Amniotic stem cell (primary cell): ENCODE measurements at regions not wholly inside any gene's neighbourhood (a gene's known extent, or its start where the extent isn't known, plus 50 kb on each side); places are given as distances from the start of the nearest gene placed in this dataset.
"Not testable (repeated sequence)": the region's sequence is repeated elsewhere in the genome, so short reads cannot be mapped to it uniquely, and the experiment has no call there.

Source experiments
- DNase-seq: peaks from one replicate; lab custom pipeline; 2025; lab: John Stamatoyannopoulos, UW

- DNase-seq: no peak
Observed at GRCh38 chr1:30569384-30569783, 154.0 kb downstream of the MATN1 start.

GRCh38 chr1:30562559-30562958 is 160.8 kb downstream of the MATN1 start:
- no peak for DNase-seq

GRCh38 chr1:30551603-30552002 is 171.8 kb downstream of the MATN1 start:
- DNase-seq: no peak

DNA sequence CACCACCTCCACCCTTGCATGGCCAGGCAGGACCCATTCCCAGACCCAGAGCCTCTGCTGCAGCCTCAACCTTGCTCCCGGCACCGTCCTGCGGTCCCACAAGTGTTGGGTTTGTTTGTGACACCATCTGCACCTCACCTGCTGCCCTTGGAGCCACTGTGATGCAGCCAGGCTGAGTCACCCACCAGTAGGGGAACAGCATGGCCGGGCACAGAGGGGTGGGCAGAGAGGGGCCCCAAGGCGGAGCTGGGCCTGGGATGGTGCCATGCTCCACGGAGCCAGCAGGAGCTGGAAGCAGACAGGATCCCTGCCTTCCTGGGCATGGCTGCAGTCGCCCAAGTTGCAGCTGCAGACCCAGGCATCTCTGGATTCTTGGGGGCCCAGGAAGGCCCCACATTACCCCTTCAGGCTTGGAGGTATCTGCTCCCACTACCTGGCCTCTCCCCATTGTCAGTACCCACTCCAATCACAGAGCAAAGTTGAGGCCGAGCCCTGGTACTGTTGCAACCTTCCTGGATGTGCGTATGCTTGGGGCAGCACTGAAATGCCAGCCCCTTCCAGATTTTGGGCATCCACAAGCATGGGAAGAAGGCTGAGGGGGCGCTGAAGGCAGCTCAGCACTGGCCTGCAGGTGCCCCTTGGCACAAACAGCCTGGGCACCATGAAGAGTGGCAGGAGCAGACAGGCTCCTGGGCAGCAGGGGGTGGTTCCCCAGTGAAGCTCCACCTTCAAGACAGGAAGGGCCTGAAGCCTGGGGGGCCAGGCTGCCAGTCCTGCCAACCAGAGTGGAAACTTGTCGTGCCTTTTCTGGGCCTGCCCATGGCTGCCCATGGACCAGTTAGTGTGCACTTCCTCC is 172.8 kb downstream of the MATN1 start:
- DNase-seq: no peak

DNA sequence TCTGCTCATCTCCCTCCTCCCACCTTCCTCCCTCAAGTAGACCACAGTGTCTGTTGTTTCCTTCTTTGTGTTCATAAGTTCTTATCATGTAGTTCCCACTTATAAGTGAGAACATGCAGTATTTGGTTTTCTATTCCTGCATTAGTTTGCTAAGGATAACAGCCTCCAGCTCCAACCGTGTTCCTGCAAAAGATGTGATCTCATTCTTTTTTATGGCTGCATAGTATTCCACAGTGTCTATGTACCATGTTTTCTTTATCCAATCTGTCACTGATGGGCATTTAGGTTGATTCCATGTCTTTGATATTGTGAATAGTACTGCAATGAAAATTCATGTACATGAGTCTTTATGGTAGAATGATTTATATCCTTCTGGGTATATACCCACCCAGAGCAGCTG is 173.5 kb downstream of the MATN1 start:
- not testable (repeated sequence) for DNase-seq

DNA sequence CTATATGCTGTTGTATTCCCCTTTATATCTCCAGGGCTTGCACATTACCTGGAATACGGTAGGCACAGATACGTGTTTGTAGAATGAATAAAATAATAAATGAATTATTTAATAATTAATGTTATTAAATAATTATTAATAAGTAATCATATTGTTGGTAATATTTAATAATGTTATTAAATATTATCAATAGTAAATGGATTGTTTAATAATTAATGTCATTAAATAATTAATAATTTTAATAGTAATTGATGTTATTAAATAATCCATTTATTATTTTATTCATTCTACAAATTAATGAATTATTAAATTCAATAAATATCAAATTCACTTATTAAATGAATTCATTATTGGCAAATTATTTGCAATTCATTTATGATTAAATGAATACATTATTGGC is 175.1 kb downstream of the MATN1 start:
- no peak for DNase-seq

- not testable (repeated sequence) for DNase-seq
Observed at GRCh38 chr1:30547326-30547725, 176.1 kb downstream of the MATN1 start.

GRCh38 chr1:30545365-30545764 is 178.0 kb downstream of the MATN1 start:
- DNase-seq: no peak

DNA sequence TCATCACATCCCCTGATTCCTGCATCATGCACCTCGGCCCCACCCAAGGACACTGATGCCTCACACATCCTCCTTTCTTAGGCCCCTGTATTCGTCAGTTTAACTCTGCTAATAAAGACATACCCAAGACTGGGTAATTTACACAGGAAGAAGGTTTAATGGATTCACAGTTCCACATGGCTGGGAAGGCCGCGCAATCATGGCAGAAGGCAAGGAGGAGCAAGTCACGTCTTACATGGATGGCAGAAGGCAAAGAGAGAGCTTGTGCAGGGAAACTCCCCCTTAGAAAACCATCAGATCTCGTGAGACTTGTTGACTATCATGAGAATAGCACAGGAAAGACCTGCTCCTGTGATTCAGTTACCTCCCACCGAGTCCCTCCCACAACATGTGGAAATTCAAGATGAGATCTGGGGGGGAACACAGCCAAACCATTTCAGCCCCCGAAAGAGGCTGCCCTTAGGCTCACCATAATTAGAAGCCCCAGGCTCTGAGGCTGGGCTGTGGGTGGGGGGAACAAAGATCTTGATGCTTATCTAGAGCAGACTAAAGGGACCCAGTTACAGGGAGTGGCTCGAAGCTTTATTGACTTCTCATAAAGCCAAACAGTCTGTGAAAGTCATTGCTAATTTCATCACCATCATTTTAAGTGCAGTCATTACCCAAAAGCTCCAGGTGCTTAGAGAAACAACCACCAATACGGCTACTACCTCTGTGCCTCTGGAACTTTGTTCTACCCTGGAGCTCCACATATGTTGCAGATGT is 181.5 kb downstream of the MATN1 start:
- no peak for DNase-seq

GRCh38 chr1:30540611-30541192 is 182.7 kb downstream of the MATN1 start:
- DNase-seq: no peak

GRCh38 chr1:30539884-30540283 is 183.5 kb downstream of the MATN1 start:
- DNase-seq: no peak

- DNase-seq: no peak
Observed at GRCh38 chr1:30538993-30539867, 184.2 kb downstream of the MATN1 start.

DNA sequence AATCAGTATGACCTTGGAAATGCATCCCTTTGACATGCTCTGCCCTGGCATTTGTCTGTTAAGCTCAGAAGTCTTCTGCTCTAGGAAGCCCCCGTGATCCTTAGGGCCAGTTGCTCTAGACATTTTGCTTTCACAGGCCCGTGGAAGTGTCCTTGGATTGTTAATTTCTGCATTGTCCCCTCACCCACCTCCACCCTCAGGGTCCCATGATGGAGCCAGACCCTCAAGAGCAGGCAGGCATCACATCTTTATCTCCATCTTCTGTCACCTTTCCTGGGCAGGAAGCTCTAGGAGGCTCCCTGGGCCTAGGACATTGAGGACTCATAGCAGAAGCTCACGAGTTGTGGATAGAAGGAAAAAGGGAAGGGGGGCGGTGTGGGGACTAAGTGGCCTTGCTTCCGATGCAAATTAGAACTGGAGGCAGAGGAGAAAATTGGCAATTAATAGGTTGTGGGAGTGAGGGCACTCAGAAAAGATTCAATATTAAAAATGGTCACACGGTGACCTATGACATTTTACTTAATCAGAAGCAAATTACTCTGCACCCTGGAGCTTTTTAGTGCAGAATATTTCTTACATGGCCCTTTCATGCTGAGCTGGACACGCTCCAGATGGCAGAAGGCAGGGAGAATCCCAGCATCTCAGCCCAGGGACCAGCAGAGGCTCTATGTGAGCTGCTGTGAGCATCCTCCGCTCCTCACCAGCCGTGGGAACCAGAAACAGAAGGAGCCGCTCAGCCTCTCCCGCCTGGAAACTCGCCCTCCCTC is 185.0 kb downstream of the MATN1 start:
- no peak for DNase-seq

- DNase-seq: no peak
Observed at GRCh38 chr1:30537279-30537678, 186.1 kb downstream of the MATN1 start.

DNA sequence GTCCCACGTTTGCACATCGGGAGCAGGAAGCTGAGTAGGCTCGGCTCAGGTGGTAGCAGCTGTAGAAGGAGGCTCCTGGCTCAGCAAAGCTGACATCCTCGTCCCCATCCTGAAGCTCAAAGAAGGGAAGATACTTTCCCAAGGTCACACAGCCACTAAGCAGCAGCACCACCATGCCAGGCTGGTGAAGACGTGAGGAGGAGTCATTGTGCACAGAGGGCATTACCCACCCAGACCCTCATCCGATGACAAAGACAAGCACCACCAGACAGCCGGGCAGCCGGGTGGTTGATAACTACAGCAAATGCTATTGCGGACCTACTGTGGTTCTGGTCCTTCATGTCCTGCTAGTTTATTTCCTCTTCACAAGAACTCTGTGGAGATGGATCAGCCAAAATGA is 186.9 kb downstream of the MATN1 start:
- no peak for DNase-seq

DNA sequence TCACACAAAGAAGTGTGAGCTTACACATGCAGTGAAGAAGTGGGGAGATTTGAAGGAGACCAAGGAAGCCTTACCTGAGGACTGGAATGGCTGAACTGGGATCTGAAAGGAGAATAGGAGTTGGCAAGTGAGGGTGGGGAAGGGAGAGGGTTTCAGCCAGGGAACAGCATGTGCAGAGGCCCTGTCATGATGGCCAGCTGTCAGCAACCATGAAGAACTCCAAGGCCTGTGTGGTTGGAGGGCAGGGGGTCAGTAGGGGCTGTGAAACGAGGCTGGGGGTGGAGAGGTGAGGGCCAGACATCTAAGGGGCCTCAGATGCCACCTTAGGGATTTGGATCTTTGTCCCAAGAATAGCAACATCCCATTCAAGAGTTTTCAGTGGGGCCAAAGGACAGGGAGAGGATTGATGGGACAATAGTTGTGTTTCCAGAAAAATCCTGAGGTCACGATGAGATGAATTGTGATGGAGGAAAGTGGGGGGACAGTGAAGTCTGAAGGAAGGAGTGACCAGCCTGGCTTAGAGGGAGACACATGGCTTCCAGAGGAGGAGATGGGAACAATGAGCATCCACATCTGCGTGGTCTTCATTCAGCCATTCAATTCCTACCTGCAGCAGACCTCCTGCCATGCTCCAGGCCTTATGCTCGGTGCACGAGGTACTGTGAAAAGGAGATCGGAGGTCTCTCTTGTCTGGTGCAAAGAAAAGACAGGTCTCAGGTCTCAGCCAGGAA is 187.6 kb downstream of the MATN1 start:
- DNase-seq: no peak

DNA sequence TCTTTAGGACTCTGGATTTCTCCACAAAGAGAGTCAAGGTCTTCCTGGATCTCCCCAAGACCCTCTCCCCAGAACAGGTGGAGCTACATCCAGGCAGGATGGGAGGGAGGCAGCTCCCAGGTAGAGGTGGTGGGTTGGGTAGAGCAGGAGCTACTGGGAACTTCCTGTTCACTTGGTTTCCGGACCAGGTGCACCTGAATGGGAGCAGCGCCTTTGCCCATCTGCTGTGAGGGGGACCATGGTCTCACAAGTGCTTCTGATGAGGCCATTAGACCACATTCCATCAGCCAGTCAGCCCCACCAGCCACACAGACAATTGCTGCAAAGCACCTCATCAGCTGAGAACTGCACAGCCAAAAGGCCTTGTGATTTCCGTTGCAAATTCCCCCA is 188.8 kb downstream of the MATN1 start:
- DNase-seq: no peak

GRCh38 chr1:30533796-30534550 is 189.4 kb downstream of the MATN1 start:
- no peak for DNase-seq

- no peak for DNase-seq
Observed at GRCh38 chr1:30533141-30533540, 190.2 kb downstream of the MATN1 start.

- DNase-seq: no peak
Observed at GRCh38 chr1:30532621-30533020, 190.8 kb downstream of the MATN1 start.
